ENCODE measurements at regions not wholly inside any gene's neighbourhood (a gene's known extent, or its start where the extent isn't known, plus 50 kb on each side); places are given as distances from the start of the nearest gene placed in this dataset.

DNA sequence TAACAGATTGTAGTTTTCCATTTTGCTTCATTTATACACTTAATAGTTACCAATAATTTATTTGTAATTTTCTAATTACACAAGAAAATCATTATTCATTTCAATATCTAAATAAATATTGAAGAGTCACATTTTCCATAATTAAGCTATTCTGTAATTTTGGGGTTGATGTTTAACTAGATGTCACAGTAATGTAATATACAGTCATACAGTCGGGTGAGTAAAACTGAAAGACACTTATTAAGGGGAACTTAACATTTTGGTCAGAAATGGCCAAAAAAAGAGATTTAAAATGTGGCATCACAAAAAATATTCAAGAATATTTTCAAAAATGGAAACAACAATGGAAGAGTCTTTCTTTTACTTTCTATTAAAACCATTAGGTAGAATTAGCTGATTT, 1080.3 kb downstream of the ARAP2 start:
- no peak overlapping the region for H3K27ac Mint-ChIP-seq
- Histone ChIP-seq H3F3A (ENCODE audit: low read depth) (no peaks in the 10 kb centered on the region), H2AFZ (replicated peaks) (no peak overlapping the region), H3K27me3 (no peaks in the 10 kb centered on the region), H3K79me2 (ENCODE audit: low read depth) (no peaks in the 10 kb centered on the region), H3K36me3 (no peaks in the 10 kb centered on the region), H4K20me1 (ENCODE audit: low read depth) (no peaks in the 10 kb centered on the region), H3K9ac (no peak overlapping the region), H3K4me1 (peaks cover 15% of the 10 kb centered on the region), H3K4me2 (no peak overlapping the region), H3K9me3 (ENCODE audit: low read depth) (no peaks in the 10 kb centered on the region), H3K4me3 (no peak overlapping the region), H3K27ac (no peak overlapping the region)
- no peak for TF ChIP-seq EZH2 (IDR thresholded peaks at IDR 0.05)
- TF ChIP-seq, protein P1, sequence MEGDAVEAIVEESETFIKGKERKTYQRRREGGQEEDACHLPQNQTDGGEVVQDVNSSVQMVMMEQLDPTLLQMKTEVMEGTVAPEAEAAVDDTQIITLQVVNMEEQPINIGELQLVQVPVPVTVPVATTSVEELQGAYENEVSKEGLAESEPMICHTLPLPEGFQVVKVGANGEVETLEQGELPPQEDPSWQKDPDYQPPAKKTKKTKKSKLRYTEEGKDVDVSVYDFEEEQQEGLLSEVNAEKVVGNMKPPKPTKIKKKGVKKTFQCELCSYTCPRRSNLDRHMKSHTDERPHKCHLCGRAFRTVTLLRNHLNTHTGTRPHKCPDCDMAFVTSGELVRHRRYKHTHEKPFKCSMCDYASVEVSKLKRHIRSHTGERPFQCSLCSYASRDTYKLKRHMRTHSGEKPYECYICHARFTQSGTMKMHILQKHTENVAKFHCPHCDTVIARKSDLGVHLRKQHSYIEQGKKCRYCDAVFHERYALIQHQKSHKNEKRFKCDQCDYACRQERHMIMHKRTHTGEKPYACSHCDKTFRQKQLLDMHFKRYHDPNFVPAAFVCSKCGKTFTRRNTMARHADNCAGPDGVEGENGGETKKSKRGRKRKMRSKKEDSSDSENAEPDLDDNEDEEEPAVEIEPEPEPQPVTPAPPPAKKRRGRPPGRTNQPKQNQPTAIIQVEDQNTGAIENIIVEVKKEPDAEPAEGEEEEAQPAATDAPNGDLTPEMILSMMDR (IDR thresholded peaks at IDR 0.05): no peak
- TF ChIP-seq EZH2phosphoT487 (IDR thresholded peaks at IDR 0.05): no peak
- H3K4me1 Mint-ChIP-seq: no peaks in the 10 kb centered on the region
- no peak overlapping the region for H3K4me3 Mint-ChIP-seq
- H3K27me3 Mint-ChIP-seq (ENCODE audit: insufficient read depth, low read depth): no peaks in the 10 kb centered on the region
- H3K36me3 Mint-ChIP-seq: no peaks in the 10 kb centered on the region
- H3K9me3 Mint-ChIP-seq: no peaks in the 10 kb centered on the region
- DNase-seq (ENCODE audit: low spot score): no peak

DNA sequence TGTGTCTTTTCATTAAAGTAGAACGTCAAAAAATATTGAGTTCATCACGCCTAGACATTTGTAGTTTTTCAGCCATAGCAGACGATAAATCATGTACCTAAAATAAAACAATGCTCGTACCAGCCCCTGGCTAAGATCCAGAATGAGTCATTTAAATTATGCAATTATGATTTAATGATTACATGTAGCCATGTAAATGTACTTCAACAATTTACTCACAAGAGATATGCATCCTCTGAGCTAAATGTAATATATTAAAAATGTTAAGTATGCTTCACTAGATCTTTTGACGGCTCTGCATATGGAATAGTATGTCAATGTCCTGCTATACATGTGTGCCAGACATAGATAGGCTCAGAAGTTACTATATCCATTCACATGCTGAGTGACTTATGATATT, 1077.8 kb downstream of the ARAP2 start:
- Histone ChIP-seq H3K27me3 (no peaks in the 10 kb centered on the region), H3K9ac (no peak overlapping the region), H3K36me3 (no peaks in the 10 kb centered on the region), H4K20me1 (ENCODE audit: low read depth) (no peaks in the 10 kb centered on the region), H3F3A (ENCODE audit: low read depth) (no peaks in the 10 kb centered on the region), H2AFZ (replicated peaks) (no peak overlapping the region), H3K4me2 (no peak overlapping the region), H3K27ac (no peak overlapping the region), H3K4me3 (no peak overlapping the region), H3K9me3 (ENCODE audit: low read depth) (no peaks in the 10 kb centered on the region), H3K4me1 (peaks cover 15% of the 10 kb centered on the region), H3K79me2 (ENCODE audit: low read depth) (no peaks in the 10 kb centered on the region)
- Mint-ChIP-seq H3K4me3 (no peak overlapping the region), H3K27ac (no peak overlapping the region), H3K27me3 (ENCODE audit: insufficient read depth, low read depth) (no peaks in the 10 kb centered on the region), H3K4me1 (no peaks in the 10 kb centered on the region), H3K9me3 (no peaks in the 10 kb centered on the region), H3K36me3 (no peaks in the 10 kb centered on the region)
- no peak for TF ChIP-seq EZH2phosphoT487 (IDR thresholded peaks at IDR 0.05)
- no peak for TF ChIP-seq EZH2 (IDR thresholded peaks at IDR 0.05)
- TF ChIP-seq, protein P1 (IDR thresholded peaks at IDR 0.05): no peak
- DNase-seq (ENCODE audit: low spot score): no peak

DNA sequence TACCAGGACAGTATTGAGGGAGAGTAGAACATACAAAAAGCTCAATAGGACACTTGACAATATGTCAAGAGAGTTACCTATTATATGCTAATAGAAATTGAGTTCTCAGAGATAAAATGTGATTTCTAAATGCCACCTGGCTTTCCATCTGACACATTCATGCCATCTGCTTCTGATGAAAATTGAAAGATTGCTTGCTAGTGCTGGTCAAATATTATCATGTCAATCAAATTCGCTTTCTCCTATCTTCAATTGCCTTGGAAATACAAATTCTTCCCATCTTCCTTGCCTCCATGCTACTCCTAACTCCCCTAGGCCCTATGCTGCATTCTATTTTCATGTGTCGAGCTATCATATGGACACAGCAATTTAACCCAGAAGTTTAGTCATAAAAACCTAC, 1076.9 kb downstream of the ARAP2 start:
- Mint-ChIP-seq H3K4me1 (no peaks in the 10 kb centered on the region), H3K36me3 (no peaks in the 10 kb centered on the region), H3K4me3 (no peak overlapping the region), H3K27me3 (ENCODE audit: insufficient read depth, low read depth) (no peaks in the 10 kb centered on the region), H3K27ac (no peak overlapping the region), H3K9me3 (no peaks in the 10 kb centered on the region)
- DNase-seq (ENCODE audit: low spot score): no peak
- H3K27me3 ChIP-seq: no peaks in the 10 kb centered on the region
- no peaks in the 10 kb centered on the region for H3K9me3 ChIP-seq (ENCODE audit: low read depth)
- H3K4me3 ChIP-seq: no peak overlapping the region
- H3F3A ChIP-seq (ENCODE audit: low read depth): no peaks in the 10 kb centered on the region
- TF ChIP-seq, protein P1 (IDR thresholded peaks at IDR 0.05): no peak
- TF ChIP-seq EZH2 (IDR thresholded peaks at IDR 0.05): no peak
- TF ChIP-seq EZH2phosphoT487 (IDR thresholded peaks at IDR 0.05): no peak
- H3K79me2 ChIP-seq (ENCODE audit: low read depth): no peaks in the 10 kb centered on the region
- H3K36me3 ChIP-seq: no peaks in the 10 kb centered on the region
- no peak overlapping the region for H3K4me2 ChIP-seq
- H4K20me1 ChIP-seq (ENCODE audit: low read depth): no peaks in the 10 kb centered on the region
- H3K9ac ChIP-seq: no peak overlapping the region
- H3K4me1 ChIP-seq: peaks cover 14% of the 10 kb centered on the region
- no peak overlapping the region for H3K27ac ChIP-seq
- no peak overlapping the region for H2AFZ ChIP-seq (replicated peaks)

DNA sequence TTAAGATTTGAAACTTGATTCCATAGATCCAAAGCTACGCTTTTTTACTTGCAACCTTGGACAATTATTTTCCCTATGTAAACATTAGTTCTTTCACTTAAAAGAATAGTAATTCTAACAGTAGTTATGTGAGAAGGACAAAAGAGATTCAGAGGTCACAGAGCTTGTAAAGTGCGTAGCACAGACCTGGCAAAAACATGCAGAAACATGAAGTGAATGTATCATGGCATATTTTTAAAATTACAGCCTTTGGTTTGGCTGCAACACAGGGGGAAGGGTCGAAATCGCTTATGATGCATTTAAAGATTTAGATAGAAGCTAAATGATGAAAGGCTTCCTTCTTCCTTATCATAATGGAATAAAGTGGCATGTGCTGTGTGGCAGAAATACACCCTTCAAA, 1068.8 kb downstream of the ARAP2 start:
- no peaks in the 10 kb centered on the region for H3K4me1 ChIP-seq
- no peaks in the 10 kb centered on the region for H3K27me3 Mint-ChIP-seq (ENCODE audit: insufficient read depth, low read depth)
- DNase-seq (ENCODE audit: low spot score): no peak
- no peaks in the 10 kb centered on the region for H3K27me3 ChIP-seq
- no peaks in the 10 kb centered on the region for H3K9me3 ChIP-seq (ENCODE audit: low read depth)
- H2AFZ ChIP-seq (replicated peaks): no peak overlapping the region
- H3K9me3 Mint-ChIP-seq: no peaks in the 10 kb centered on the region
- H3K4me2 ChIP-seq: no peak overlapping the region
- no peaks in the 10 kb centered on the region for H4K20me1 ChIP-seq (ENCODE audit: low read depth)
- no peak overlapping the region for H3K4me3 Mint-ChIP-seq
- no peak overlapping the region for H3K4me3 ChIP-seq
- no peak overlapping the region for H3K9ac ChIP-seq
- no peaks in the 10 kb centered on the region for H3K36me3 ChIP-seq
- no peak overlapping the region for H3K27ac Mint-ChIP-seq
- H3K36me3 Mint-ChIP-seq: no peaks in the 10 kb centered on the region
- H3F3A ChIP-seq (ENCODE audit: low read depth): no peaks in the 10 kb centered on the region
- TF ChIP-seq EZH2 (IDR thresholded peaks at IDR 0.05) (no peak), EZH2phosphoT487 (IDR thresholded peaks at IDR 0.05) (no peak)
- TF ChIP-seq, protein P1 (IDR thresholded peaks at IDR 0.05): no peak
- H3K79me2 ChIP-seq (ENCODE audit: low read depth): no peaks in the 10 kb centered on the region
- peaks cover 3% of the 10 kb centered on the region for H3K4me1 Mint-ChIP-seq
- no peak overlapping the region for H3K27ac ChIP-seq

Measured in neural progenitor cell (in vitro differentiated cells).